NCI-H187 (cell line): ENCODE measurements at regions not wholly inside any gene's neighbourhood (a gene's known extent, or its start where the extent isn't known, plus 50 kb on each side); places are given as distances from the start of the nearest gene placed in this dataset.

Experiments
- DNase-seq, 2 experiments: peaks; one replicate each; lab custom pipeline; 2025; lab: John Stamatoyannopoulos, UW

GRCh38 chr7:46492466-46492865 is 571.4 kb upstream of the IGFBP3 start:
- DNase-seq, result no peak

- DNase-seq, result no peak
These were observed 569.3 kb upstream of the IGFBP3 start for GRCh38 chr7:46490406-46490805.

GRCh38 chr7:46489106-46489505 is 568.0 kb upstream of the IGFBP3 start:
- DNase-seq, result no peak

GRCh38 chr7:46488607-46489006 is 567.5 kb upstream of the IGFBP3 start:
- no peak for DNase-seq

- DNase-seq, result no peak
These were observed 565.5 kb upstream of the IGFBP3 start for GRCh38 chr7:46486256-46487206.

- DNase-seq, result no peak
These were observed 564.5 kb upstream of the IGFBP3 start for GRCh38 chr7:46485481-46486065.

- DNase-seq, result no peak
These were observed 563.8 kb upstream of the IGFBP3 start for GRCh38 chr7:46484906-46485305.

GRCh38 chr7:46480619-46481018 is 559.5 kb upstream of the IGFBP3 start:
- no peak for DNase-seq

- no peak for DNase-seq
These were observed 558.6 kb upstream of the IGFBP3 start for GRCh38 chr7:46479680-46480079.

GRCh38 chr7:46478046-46478445 is 557.0 kb upstream of the IGFBP3 start:
- DNase-seq, result no peak

- no peak for DNase-seq
These were observed 547.8 kb upstream of the IGFBP3 start for GRCh38 chr7:46468753-46469356.

GRCh38 chr7:46463170-46463569 is 542.1 kb upstream of the IGFBP3 start:
- no peak for DNase-seq

- no peak for DNase-seq
These were observed 540.3 kb upstream of the IGFBP3 start for GRCh38 chr7:46461334-46461777.

- DNase-seq, result no peak
These were observed 538.9 kb upstream of the IGFBP3 start for GRCh38 chr7:46459942-46460341.

GRCh38 chr7:46454816-46455215 is 533.7 kb upstream of the IGFBP3 start:
- no peak for DNase-seq

- no peak for DNase-seq
These were observed 531.6 kb upstream of the IGFBP3 start for GRCh38 chr7:46452561-46453135.

- no peak for DNase-seq
These were observed 530.8 kb upstream of the IGFBP3 start for GRCh38 chr7:46451846-46452245.

GRCh38 chr7:46450886-46451285 is 529.8 kb upstream of the IGFBP3 start:
- no peak for DNase-seq

- DNase-seq, result no peak
These were observed 529.4 kb upstream of the IGFBP3 start for GRCh38 chr7:46450425-46450824.

GRCh38 chr7:46449743-46450142 is 528.7 kb upstream of the IGFBP3 start:
- no peak for DNase-seq

GRCh38 chr7:46448478-46448877 is 527.4 kb upstream of the IGFBP3 start:
- DNase-seq, result no peak

- no peak for DNase-seq
These were observed 525.1 kb upstream of the IGFBP3 start for GRCh38 chr7:46446151-46446550.

GRCh38 chr7:46444256-46444655 is 523.2 kb upstream of the IGFBP3 start:
- no peak for DNase-seq
